ENCODE measurements at regions not wholly inside any gene's neighbourhood (a gene's known extent, or its start where the extent isn't known, plus 50 kb on each side); places are given as distances from the start of the nearest gene placed in this dataset.

GRCh38 chr9:22316645-22317044 lies 130.0 kb upstream of the DMRTA1 start:
- Histone ChIP-seq H2AFZ (ENCODE audit: low read depth, low read length) (no peak overlapping the region), H4K20me1 (ENCODE audit: insufficient read depth, low read length) (no peaks in the 10 kb centered on the region), H3K36me3 (ENCODE audit: insufficient read depth, low read length) (no peaks in the 10 kb centered on the region), H3K9me3 (ENCODE audit: insufficient read depth, low read depth, low read length) (no peaks in the 10 kb centered on the region), H3K4me2 (ENCODE audit: low read length) (no peak overlapping the region), H3K79me2 (ENCODE audit: insufficient read depth, low read length) (no peaks in the 10 kb centered on the region), H3K4me3 (ENCODE audit: insufficient read depth, low read depth, low read length) (no peak overlapping the region), H3K9ac (ENCODE audit: low read length) (no peak overlapping the region), H3K4me1 (ENCODE audit: insufficient read depth, low read length) (no peaks in the 10 kb centered on the region), H3K27me3 (ENCODE audit: insufficient read depth, low read length) (no peaks in the 10 kb centered on the region), H3K27ac (ENCODE audit: low read depth, low read length) (no peak overlapping the region)
- Mint-ChIP-seq H3K27ac (ENCODE audit: unreplicated experiment) (no peak overlapping the region), H3K4me1 (ENCODE audit: low read depth, unreplicated experiment) (no peaks in the 10 kb centered on the region), H3K36me3 (ENCODE audit: low read depth, unreplicated experiment) (peaks cover 18% of the 10 kb centered on the region), H3K27me3 (ENCODE audit: low read depth, unreplicated experiment) (no peaks in the 10 kb centered on the region), H3K4me3 (ENCODE audit: unreplicated experiment) (no peak overlapping the region), H3K9me3 (ENCODE audit: unreplicated experiment) (peaks cover 11% of the 10 kb centered on the region)
- FAIRE-seq (no peak), DNase-seq (ENCODE audit: low read depth) (no peak)
- TF ChIP-seq EZH2 (IDR thresholded peaks at IDR 0.05; ENCODE audit: insufficient read depth, low read length) (no peak), CTCF (IDR thresholded peaks at IDR 0.05; ENCODE audit: insufficient read depth, low read depth, low read length) (no peak)

- Histone ChIP-seq H3K27ac (ENCODE audit: low read depth, low read length) (no peak overlapping the region), H3K9me3 (ENCODE audit: insufficient read depth, low read depth, low read length) (no peaks in the 10 kb centered on the region), H3K4me3 (ENCODE audit: insufficient read depth, low read depth, low read length) (no peak overlapping the region), H2AFZ (ENCODE audit: low read depth, low read length) (no peak overlapping the region), H3K36me3 (ENCODE audit: insufficient read depth, low read length) (no peaks in the 10 kb centered on the region), H3K79me2 (ENCODE audit: insufficient read depth, low read length) (no peaks in the 10 kb centered on the region), H3K27me3 (ENCODE audit: insufficient read depth, low read length) (no peaks in the 10 kb centered on the region), H3K4me2 (ENCODE audit: low read length) (no peak overlapping the region), H4K20me1 (ENCODE audit: insufficient read depth, low read length) (no peaks in the 10 kb centered on the region), H3K9ac (ENCODE audit: low read length) (no peak overlapping the region), H3K4me1 (ENCODE audit: insufficient read depth, low read length) (no peaks in the 10 kb centered on the region)
- Mint-ChIP-seq H3K9me3 (ENCODE audit: unreplicated experiment) (peaks cover 7% of the 10 kb centered on the region), H3K27ac (ENCODE audit: unreplicated experiment) (no peak overlapping the region), H3K4me1 (ENCODE audit: low read depth, unreplicated experiment) (peaks cover 1% of the 10 kb centered on the region), H3K27me3 (ENCODE audit: low read depth, unreplicated experiment) (no peaks in the 10 kb centered on the region), H3K36me3 (ENCODE audit: low read depth, unreplicated experiment) (no peaks in the 10 kb centered on the region), H3K4me3 (ENCODE audit: unreplicated experiment) (no peak overlapping the region)
- TF ChIP-seq EZH2 (IDR thresholded peaks at IDR 0.05; ENCODE audit: insufficient read depth, low read length) (no peak), CTCF (IDR thresholded peaks at IDR 0.05; ENCODE audit: insufficient read depth, low read depth, low read length) (no peak)
- DNase-seq (ENCODE audit: low read depth) (no peak), FAIRE-seq (no peak)
These were observed 115.1 kb upstream of the DMRTA1 start for GRCh38 chr9:22331533-22331932.

- no peaks in the 10 kb centered on the region for H3K36me3 Mint-ChIP-seq (ENCODE audit: low read depth, unreplicated experiment)
- no peak overlapping the region for H3K4me2 ChIP-seq (ENCODE audit: low read length)
- no peaks in the 10 kb centered on the region for H3K27me3 ChIP-seq (ENCODE audit: insufficient read depth, low read length)
- no peaks in the 10 kb centered on the region for H3K9me3 ChIP-seq (ENCODE audit: insufficient read depth, low read depth, low read length)
- peaks cover 7% of the 10 kb centered on the region for H3K9me3 Mint-ChIP-seq (ENCODE audit: unreplicated experiment)
- H3K36me3 ChIP-seq (ENCODE audit: insufficient read depth, low read length): no peaks in the 10 kb centered on the region
- no peak overlapping the region for H2AFZ ChIP-seq (ENCODE audit: low read depth, low read length)
- no peak for DNase-seq (ENCODE audit: low read depth)
- H3K27me3 Mint-ChIP-seq (ENCODE audit: low read depth, unreplicated experiment): no peaks in the 10 kb centered on the region
- no peaks in the 10 kb centered on the region for H4K20me1 ChIP-seq (ENCODE audit: insufficient read depth, low read length)
- H3K9ac ChIP-seq (ENCODE audit: low read length): no peak overlapping the region
- H3K4me3 ChIP-seq (ENCODE audit: insufficient read depth, low read depth, low read length): no peak overlapping the region
- H3K27ac Mint-ChIP-seq (ENCODE audit: unreplicated experiment): no peak overlapping the region
- no peak overlapping the region for H3K27ac ChIP-seq (ENCODE audit: low read depth, low read length)
- FAIRE-seq: no peak
- H3K79me2 ChIP-seq (ENCODE audit: insufficient read depth, low read length): no peaks in the 10 kb centered on the region
- no peaks in the 10 kb centered on the region for H3K4me1 ChIP-seq (ENCODE audit: insufficient read depth, low read length)
- TF ChIP-seq EZH2 (IDR thresholded peaks at IDR 0.05; ENCODE audit: insufficient read depth, low read length) (no peak), CTCF (IDR thresholded peaks at IDR 0.05; ENCODE audit: insufficient read depth, low read depth, low read length) (no peak)
- peaks cover 1% of the 10 kb centered on the region for H3K4me1 Mint-ChIP-seq (ENCODE audit: low read depth, unreplicated experiment)
- no peak overlapping the region for H3K4me3 Mint-ChIP-seq (ENCODE audit: unreplicated experiment)
These were observed 114.4 kb upstream of the DMRTA1 start for GRCh38 chr9:22332202-22332601.

Measured in astrocyte (in vitro differentiated cells and primary cell).